ENCODE measurements at regions not wholly inside any gene's neighbourhood (a gene's known extent, or its start where the extent isn't known, plus 50 kb on each side); places are given as distances from the start of the nearest gene placed in this dataset.

GRCh38 chr12:47394070-47394469, 311.8 kb downstream of the RPAP3 start:
- ChIA-PET POLR2A (interaction anchor here (0.6 to 5.3 kb wide), 7 partner anchors 27 to 202 kb away, joined by 3 to 37 read pairs (median 4); no protein-coding TSS in a partner anchor), CTCF (interaction anchor here (1.2 kb wide), 3 partner anchors 86 to 200 kb away, joined by 3 read pairs; no protein-coding TSS in a partner anchor)
- Mint-ChIP-seq H3K27ac (peak overlapping the region; percentile 100), H3K36me3 (ENCODE audit: low read depth) (peaks cover 54% of the 10 kb centered on the region), H3K27me3 (no peaks in the 10 kb centered on the region), H3K4me1 (ENCODE audit: low read depth) (peaks cover 86% of the 10 kb centered on the region), H3K4me3 (peak overlapping the region; percentile 62), H3K9me3 (peaks cover 27% of the 10 kb centered on the region)
- ATAC-seq: peak; percentile 8
- no peak for TF ChIP-seq CTCF (IDR thresholded peaks at IDR 0.05)
- intact Hi-C loops (cut with micrococcal nuclease): loop anchor here (2.0 to 10.0 kb wide), 2 partner anchors 177 to 309 kb away; no protein-coding TSS in a partner anchor
- DNase-seq: peak; percentile 43

- Mint-ChIP-seq H3K27ac (peak overlapping the region; percentile 100), H3K4me1 (ENCODE audit: low read depth) (peaks cover 89% of the 10 kb centered on the region), H3K36me3 (ENCODE audit: low read depth) (peaks cover 57% of the 10 kb centered on the region), H3K27me3 (no peaks in the 10 kb centered on the region), H3K9me3 (peaks cover 30% of the 10 kb centered on the region), H3K4me3 (peak overlapping the region; percentile 62)
- intact Hi-C loops (cut with micrococcal nuclease): loop anchor here (10.0 kb wide), 1 partner anchor 309 kb away; no protein-coding TSS in a partner anchor
- peak; percentile 32 for DNase-seq
- ChIA-PET POLR2A (interaction anchor here (0.9 to 5.3 kb wide), 5 partner anchors 31 to 314 kb away, joined by 3 to 37 read pairs (median 7); partner anchors contain the start of genes AMIGO2 and PCED1B), CTCF (interaction anchor here (1.2 kb wide), 2 partner anchors 86 to 200 kb away, joined by 3 read pairs; no protein-coding TSS in a partner anchor)
- no peak for TF ChIP-seq CTCF (IDR thresholded peaks at IDR 0.05)
- no peak for ATAC-seq
Observed at GRCh38 chr12:47393403-47393790, 312.4 kb downstream of the RPAP3 start.

GRCh38 chr12:47391566-47391965, 311.8 kb upstream of the AMIGO2 start:
- peak overlapping the region; percentile 100 for H3K27ac Mint-ChIP-seq
- peak; percentile 75 for ATAC-seq
- H3K27me3 Mint-ChIP-seq: no peaks in the 10 kb centered on the region
- H3K4me1 Mint-ChIP-seq (ENCODE audit: low read depth): peaks cover 85% of the 10 kb centered on the region
- DNase-seq: peak; percentile 93
- TF ChIP-seq CTCF (IDR thresholded peaks at IDR 0.05): no peak
- peaks cover 53% of the 10 kb centered on the region for H3K36me3 Mint-ChIP-seq (ENCODE audit: low read depth)
- intact Hi-C loops (cut with micrococcal nuclease): loop anchor here (2.0 to 10.0 kb wide), 2 partner anchors 35 to 307 kb away; no protein-coding TSS in a partner anchor
- H3K9me3 Mint-ChIP-seq: peaks cover 22% of the 10 kb centered on the region
- ChIA-PET POLR2A (interaction anchor here (0.7 to 5.3 kb wide), 23 partner anchors 11 to 181 kb away, joined by 3 to 37 read pairs (median 4); no protein-coding TSS in a partner anchor), CTCF (interaction anchor here (0.9 to 2.0 kb wide), 7 partner anchors 11 to 176 kb away, joined by 3 to 7 read pairs (median 4); no protein-coding TSS in a partner anchor)
- peak overlapping the region; percentile 72 for H3K4me3 Mint-ChIP-seq

GRCh38 chr12:47388712-47389111, 309.0 kb upstream of the AMIGO2 start:
- Mint-ChIP-seq H3K36me3 (ENCODE audit: low read depth) (peaks cover 34% of the 10 kb centered on the region), H3K27me3 (no peaks in the 10 kb centered on the region), H3K4me1 (ENCODE audit: low read depth) (peaks cover 82% of the 10 kb centered on the region), H3K4me3 (no peak overlapping the region), H3K27ac (peak overlapping the region; percentile 100), H3K9me3 (peaks cover 22% of the 10 kb centered on the region)
- POLR2A ChIA-PET: interaction anchor here (0.8 to 3.7 kb wide), 5 partner anchors 9 to 38 kb away, joined by 3 to 20 read pairs (median 5); no protein-coding TSS in a partner anchor
- CTCF ChIA-PET: interaction anchor here (0.9 to 1.3 kb wide), 2 partner anchors 9 to 357 kb away, joined by 3 to 8 read pairs; no protein-coding TSS in a partner anchor
- no peak for TF ChIP-seq CTCF (IDR thresholded peaks at IDR 0.05)
- DNase-seq (no peak), ATAC-seq (no peak)
- intact Hi-C loops (cut with micrococcal nuclease): no loop called here

- intact Hi-C loops (cut with micrococcal nuclease): no loop called here
- Mint-ChIP-seq H3K4me3 (no peak overlapping the region), H3K4me1 (ENCODE audit: low read depth) (peaks cover 80% of the 10 kb centered on the region), H3K36me3 (ENCODE audit: low read depth) (peaks cover 34% of the 10 kb centered on the region), H3K27ac (peak overlapping the region; percentile 100), H3K9me3 (peaks cover 22% of the 10 kb centered on the region), H3K27me3 (no peaks in the 10 kb centered on the region)
- no peak for TF ChIP-seq CTCF (IDR thresholded peaks at IDR 0.05)
- ChIA-PET CTCF (interaction anchor here (0.9 to 1.3 kb wide), 2 partner anchors 10 to 356 kb away, joined by 3 to 8 read pairs; no protein-coding TSS in a partner anchor), POLR2A (interaction anchor here (0.8 to 3.1 kb wide), 5 partner anchors 10 to 37 kb away, joined by 3 to 10 read pairs (median 4); no protein-coding TSS in a partner anchor)
- no peak for ATAC-seq
- DNase-seq: peak; percentile 57
Observed at GRCh38 chr12:47387994-47388393, 308.2 kb upstream of the AMIGO2 start.

Data from activated CD8-positive, alpha-beta T cell treated with anti-CD3 and anti-CD28 coated beads for 36 hours (primary cell).